Left hindlimb (tissue), 1 donor: ENCODE measurements at regions not wholly inside any gene's neighbourhood (a gene's known extent, or its start where the extent isn't known, plus 50 kb on each side); places are given as distances from the start of the nearest gene placed in this dataset.

Experiments
- DNase-seq: peaks from one replicate; pipeline ENCODE4 v3.0.0-alpha.2; 2018

GRCh38 chr3:22117751-22118346, 366.8 kb upstream of the ZNF385D start:
- no peak for DNase-seq

- no peak for DNase-seq
Measured at GRCh38 chr3:22118542-22118941, 367.5 kb upstream of the ZNF385D start.

GRCh38 chr3:22121068-22121701, 370.2 kb upstream of the ZNF385D start:
- no peak for DNase-seq

DNA sequence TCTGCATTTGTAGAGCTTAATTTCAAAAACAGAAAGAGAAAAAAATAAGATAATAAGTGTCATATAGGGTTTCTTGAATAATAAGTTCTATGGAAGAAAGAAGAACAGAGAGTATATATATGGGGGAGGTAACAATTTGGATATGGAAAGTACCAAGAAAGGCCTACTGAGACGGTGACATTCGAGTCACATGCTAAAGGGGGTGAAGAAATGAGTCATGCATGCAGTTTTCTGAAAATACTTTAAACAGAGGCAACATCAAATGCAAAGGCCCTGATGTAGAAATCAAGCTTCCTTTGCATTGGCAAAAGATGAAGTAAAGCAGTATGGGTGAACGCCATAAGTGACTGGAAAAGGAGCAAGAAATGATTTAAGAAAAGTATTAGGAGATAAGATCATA, 371.6 kb upstream of the ZNF385D start:
- DNase-seq, result no peak

GRCh38 chr3:22129101-22129500, 378.1 kb upstream of the ZNF385D start:
- no peak for DNase-seq

DNA sequence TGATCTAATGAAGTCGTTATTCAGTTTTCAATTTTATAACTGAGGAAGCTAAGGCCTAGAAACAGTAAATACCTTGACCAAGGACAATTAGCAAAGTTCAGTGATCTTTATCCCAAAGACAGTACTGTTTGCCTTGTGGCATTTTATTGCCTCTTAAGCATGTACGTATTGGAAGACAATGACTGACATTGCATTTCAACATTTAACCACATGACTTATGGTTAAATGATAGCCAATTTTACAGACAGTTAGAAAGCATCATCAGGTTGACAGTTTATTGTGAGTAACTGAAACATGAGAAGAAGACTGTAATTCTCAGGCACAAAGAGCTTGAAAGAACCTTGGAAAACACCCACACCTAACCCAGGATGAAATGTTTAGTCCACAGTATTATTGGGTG, 390.8 kb upstream of the ZNF385D start:
- DNase-seq, result no peak

DNA sequence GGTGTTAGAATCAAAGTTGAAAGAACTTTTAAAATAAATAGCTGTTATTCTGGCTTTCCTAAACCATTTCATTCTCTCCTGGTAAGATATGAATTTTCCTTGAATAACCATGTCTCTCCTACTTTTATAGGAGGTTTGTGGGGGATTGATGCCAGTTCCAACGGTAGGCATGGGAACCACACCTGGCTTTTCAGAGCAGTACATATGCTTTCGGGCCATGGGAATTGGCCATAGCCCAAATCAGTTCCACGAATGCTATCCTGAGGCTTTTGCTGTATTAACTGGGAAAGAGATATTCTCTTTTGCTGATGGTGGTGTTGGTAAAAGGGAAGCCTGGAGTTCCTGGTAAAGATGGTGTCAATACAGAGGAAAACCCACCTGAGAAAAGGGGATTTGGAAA, 396.2 kb upstream of the ZNF385D start:
- DNase-seq, result no peak

- no peak for DNase-seq
Measured at GRCh38 chr3:22156868-22157267, 405.9 kb upstream of the ZNF385D start.

- no peak for DNase-seq
Measured at GRCh38 chr3:22157848-22158247, 406.8 kb upstream of the ZNF385D start.

DNA sequence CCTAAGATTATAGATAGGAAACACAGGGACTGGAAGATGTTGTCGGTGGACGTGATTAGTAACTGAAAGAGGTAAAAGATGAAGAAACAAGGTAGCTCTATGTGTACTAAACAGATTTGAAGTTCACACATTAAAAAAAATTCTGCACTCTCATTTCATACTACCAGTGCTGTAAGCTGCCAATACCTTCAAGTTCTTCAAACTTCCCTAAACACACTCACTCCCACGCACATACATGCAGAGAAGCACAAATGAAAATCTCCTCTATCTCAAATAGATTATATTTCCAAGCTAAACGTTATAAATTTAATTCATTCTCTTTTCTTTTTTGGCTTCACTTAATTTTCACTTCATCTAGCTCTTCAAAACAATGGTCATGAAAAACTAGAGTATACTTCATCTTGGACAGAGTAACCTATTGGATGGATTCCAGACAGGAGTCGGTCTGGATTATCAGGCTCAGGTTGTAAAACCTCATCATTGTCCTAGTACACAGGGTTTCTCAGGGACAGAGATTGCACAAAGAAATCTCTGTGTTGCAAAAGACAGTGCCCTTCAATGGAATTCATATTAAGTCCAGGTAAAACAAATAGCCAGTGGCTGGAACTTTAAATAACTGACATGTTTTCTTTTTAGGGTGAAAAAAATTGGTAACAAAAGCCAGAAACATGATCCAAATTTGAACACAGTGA, 408.1 kb upstream of the ZNF385D start:
- no peak for DNase-seq

DNA sequence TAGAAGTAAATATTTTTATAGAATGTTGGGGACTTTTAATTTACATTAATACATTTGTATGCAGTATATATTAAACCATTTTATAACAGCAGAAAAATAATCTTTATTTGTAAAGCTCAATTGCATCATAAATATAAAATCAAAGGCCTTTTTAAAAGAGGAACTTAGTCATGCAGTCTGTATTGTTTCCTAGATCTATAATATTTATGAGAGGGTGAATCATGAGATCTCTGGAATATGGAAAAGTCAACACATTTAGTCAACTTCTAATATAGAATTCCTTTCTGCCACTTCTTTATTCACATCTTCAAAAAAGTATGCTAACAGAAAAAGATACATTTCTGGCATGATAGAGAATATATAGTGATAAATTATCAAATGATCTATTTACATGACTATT, 410.3 kb upstream of the ZNF385D start:
- no peak for DNase-seq

DNA sequence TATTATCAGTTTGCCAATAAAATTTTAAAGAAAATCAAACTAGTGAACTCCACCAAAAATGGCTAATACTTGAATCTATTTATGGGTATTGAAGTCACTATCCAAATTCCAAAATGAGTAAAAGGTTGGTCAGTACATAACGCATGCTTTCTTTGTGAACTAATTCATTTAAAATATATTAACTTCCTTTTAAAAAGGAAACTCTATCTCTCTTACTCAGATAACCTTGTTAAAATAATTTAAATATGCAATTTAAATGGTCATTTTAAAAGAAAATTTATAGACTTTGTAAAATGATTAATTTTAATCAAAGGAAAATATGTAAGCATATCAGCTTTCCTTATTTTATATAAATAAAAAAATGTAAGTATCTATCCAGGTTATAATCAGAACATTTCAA, 419.4 kb upstream of the ZNF385D start:
- no peak for DNase-seq

- DNase-seq, result no peak
Measured at GRCh38 chr3:22172964-22173363, 422.0 kb upstream of the ZNF385D start.

- no peak for DNase-seq
Measured at GRCh38 chr3:22175947-22176346, 424.9 kb upstream of the ZNF385D start.

DNA sequence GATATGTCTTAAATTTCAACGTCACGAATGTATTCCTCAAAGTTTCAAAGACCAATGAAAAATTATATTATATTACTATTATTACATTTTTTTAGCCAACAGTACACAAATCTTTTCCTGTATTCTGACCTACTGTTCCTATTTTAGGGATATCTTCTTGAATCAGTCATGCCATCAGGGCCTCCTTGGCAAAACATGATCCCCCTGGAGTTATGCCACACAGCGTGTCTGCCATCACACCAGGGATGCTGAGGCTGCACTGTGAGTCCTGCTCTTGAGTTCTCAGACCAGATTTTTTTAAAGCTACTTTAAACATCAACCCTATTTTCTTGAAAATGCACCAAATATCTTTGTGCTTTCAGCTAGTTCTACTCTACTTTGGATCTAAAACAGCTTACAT, 425.9 kb upstream of the ZNF385D start:
- DNase-seq, result no peak

DNA sequence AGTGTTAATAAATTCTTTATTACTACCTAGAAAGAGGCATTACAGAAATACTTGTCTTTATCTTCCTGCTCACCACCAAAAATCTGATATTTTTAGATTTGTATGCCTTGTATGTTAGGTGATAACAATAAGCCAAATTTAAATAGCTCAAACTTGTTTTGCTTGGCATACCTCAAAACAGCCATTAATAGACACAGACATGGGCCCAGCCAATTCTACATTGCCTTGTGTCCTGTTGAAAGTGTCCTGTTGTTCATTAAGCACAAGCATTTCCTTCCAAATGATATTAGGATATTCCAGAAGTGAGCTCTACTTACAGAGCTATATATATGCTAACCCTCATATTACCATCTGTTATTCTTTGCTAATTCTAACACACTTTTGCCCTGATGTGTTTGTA, 438.6 kb upstream of the ZNF385D start:
- no peak for DNase-seq

GRCh38 chr3:22199095-22199494, 448.1 kb upstream of the ZNF385D start:
- no peak for DNase-seq

- no peak for DNase-seq
Measured at GRCh38 chr3:22208844-22209243, 457.8 kb upstream of the ZNF385D start.

- DNase-seq, result no peak
Measured at GRCh38 chr3:22209578-22209977, 458.6 kb upstream of the ZNF385D start.

- no peak for DNase-seq
Measured at GRCh38 chr3:22210693-22211092, 459.7 kb upstream of the ZNF385D start.

DNA sequence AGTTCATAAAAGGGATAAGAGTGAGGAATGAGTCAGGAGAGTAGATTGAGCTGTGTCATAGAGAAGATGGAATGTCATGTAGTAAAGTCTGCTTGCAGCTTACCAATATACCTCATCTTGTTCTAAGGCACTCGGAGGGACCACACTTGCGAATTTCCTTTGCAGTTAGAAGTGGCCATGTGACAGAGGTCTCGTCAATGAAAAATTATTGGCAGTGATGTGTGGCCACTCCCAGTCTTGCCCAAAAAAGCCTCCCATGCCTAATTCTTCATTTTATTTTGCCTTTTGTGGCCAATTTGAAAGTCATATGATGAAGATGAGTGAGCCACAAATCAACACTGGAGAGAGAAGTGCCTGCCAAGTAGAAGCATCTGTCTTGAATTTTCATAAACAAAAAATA, 465.6 kb upstream of the ZNF385D start:
- no peak for DNase-seq

GRCh38 chr3:22225161-22225560, 474.2 kb upstream of the ZNF385D start:
- DNase-seq, result no peak

DNA sequence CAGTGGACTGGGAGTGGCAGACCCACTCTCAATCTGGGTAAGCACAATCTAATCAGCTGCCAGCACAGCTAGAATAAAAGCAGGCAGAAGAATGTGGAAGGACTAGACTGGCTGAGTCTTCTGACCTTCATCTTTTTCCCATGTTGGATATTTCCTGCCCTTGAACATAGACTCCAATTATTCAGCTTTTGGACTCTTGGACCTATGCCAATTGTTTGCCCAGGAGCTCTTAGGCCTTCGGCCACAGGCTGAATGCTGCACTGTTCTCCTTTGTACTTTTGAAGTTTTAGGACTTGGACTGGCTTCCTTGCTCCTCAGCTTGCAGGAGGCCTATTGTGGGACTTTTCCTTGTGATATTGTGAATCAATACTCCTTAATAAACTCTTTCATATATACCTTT, 477.7 kb upstream of the ZNF385D start:
- no peak for DNase-seq

DNA sequence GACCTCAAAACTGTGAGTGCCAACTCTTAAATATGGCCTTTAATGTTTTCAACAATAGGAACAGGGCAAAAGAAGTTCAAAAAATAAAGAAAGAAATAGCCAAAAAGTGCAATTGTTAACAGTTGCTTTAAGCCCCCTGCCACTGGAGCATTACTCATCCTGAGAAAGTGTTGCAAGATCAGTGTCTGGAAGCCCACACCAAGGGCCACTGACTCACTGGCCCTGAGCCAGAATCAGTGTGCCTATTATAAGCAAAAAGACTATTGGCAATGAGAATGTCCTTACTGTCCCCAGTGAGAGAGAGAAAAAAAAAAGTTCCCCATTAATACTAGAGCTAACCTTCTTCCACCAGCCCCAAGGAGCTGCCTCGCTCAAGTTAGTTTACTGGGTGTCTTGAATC, 480.1 kb upstream of the ZNF385D start:
- DNase-seq, result no peak
